ENCODE measurements at regions not wholly inside any gene's neighbourhood (a gene's known extent, or its start where the extent isn't known, plus 50 kb on each side); places are given as distances from the start of the nearest gene placed in this dataset.

DNA sequence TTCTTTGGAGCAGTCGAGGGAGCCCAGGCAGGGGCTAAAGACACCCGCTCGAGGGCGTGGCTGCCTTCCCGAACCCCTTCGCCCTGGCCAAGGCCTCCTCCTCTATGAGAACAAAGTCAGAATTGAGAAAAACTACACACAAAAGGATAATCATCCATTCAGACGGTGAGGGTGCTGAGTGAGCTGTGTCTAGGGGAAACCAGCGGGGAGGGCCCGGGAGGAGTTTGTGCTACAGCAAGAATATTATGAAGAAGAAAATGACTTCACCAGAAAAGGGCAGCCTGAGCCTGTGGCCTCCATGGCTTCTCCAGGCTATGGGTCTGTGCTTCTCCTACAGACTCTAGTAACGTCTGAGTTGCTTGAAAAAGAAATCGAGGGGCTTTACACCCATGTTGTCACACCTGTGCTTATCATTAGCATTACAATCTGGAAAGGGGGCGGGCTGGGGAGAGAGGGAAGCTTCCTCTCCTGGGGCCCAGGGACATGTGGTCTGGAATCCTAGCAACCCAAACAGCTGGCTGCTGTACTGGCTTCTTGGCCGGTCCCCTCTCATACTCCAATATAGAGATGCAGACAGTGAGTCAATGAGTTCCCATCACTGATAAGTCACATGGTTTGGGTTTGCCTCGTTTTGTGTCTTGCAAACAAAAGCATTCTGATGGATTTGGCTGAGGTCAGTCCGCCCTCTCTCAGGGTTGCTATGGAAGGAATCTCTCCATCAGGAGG lies 52.0 kb upstream of the ARL4C start:
- Histone ChIP-seq H2AK5ac (ENCODE audit: low read length, severe bottlenecking) (no peak overlapping the region), H2BK5ac (ENCODE audit: low read depth, low read length, poor library complexity, severe bottlenecking) (no peak overlapping the region), H3K27me3 (ENCODE audit: control insufficient read depth in 1 of 2, insufficient read depth in 1 of 2, low read length in 2 of 2) (no peaks in the 10 kb centered on the region), H4K91ac (ENCODE audit: low read length) (no peak overlapping the region), H3K4me2 (ENCODE audit: low read length, poor library complexity, severe bottlenecking) (no peak overlapping the region), H3K18ac (ENCODE audit: low read depth in 1 of 2, low read length in 2 of 2) (no peak overlapping the region), H3K23ac (ENCODE audit: low read length in 2 of 2) (no peak overlapping the region), H3K14ac (ENCODE audit: low read length in 2 of 2) (no peak overlapping the region), H2BK120ac (ENCODE audit: low read depth, low read length) (no peak overlapping the region), H4K8ac (ENCODE audit: low read length) (no peak overlapping the region), H3K4me3 (ENCODE audit: insufficient read depth in 1 of 2, low read depth in 1 of 2, low read length in 2 of 2) (no peak overlapping the region), H3K9ac (ENCODE audit: low read length) (peak overlapping the region; percentile 68), H3K4me1 (ENCODE audit: control insufficient read depth, insufficient read depth, low read depth, low read length) (peaks cover 9% of the 10 kb centered on the region), H2BK12ac (ENCODE audit: low read length in 2 of 2) (no peak overlapping the region), H3K79me1 (replicated peaks; ENCODE audit: low read length, poor library complexity, severe bottlenecking) (no peaks in the 10 kb centered on the region), H3K27ac (ENCODE audit: low read length, poor library complexity, severe bottlenecking) (no peak overlapping the region), H2AFZ (ENCODE audit: low read depth, low read length) (no peak overlapping the region), H3K4ac (ENCODE audit: low read depth in 1 of 2, low read length in 2 of 2) (no peak overlapping the region), H3K36me3 (ENCODE audit: control insufficient read depth in 1 of 2, insufficient read depth in 2 of 2, low read depth in 1 of 2, low read length in 2 of 2) (no peaks in the 10 kb centered on the region), H2BK15ac (ENCODE audit: low read depth, poor library complexity, severe bottlenecking) (no peak overlapping the region), H3K9me3 (ENCODE audit: control insufficient read depth, low read length) (no peaks in the 10 kb centered on the region)
- 65% methylated on average over 13 of the region's 15 CpGs for WGBS
- DNase-seq = peak; percentile 29

DNA sequence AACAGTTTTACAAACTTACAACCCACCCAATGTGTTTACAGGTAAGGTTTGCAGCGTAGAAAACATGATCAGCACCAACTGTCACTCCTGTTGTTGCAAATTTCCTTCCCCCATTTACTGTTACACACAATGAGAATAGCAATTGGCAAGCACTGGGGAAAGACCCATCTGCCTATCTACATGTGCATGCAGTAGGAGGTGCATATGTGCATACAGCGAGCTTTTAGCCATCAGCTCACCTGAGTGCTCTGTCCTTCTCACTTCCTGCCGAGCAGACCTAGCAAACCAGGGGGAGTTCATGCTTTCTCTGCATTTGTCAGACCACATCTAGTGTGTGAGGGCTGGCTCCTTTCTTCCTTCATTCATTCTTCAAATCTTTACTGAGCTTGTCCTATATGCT lies 49.9 kb upstream of the ARL4C start:
- H3K4me1 ChIP-seq (ENCODE audit: control insufficient read depth, insufficient read depth, low read depth, low read length) = peaks cover 9% of the 10 kb centered on the region
- no peak overlapping the region for H3K23ac ChIP-seq (ENCODE audit: low read length in 2 of 2)
- no peak overlapping the region for H3K4me2 ChIP-seq (ENCODE audit: low read length, poor library complexity, severe bottlenecking)
- H4K91ac ChIP-seq (ENCODE audit: low read length) = no peak overlapping the region
- H3K18ac ChIP-seq (ENCODE audit: low read depth in 1 of 2, low read length in 2 of 2) = no peak overlapping the region
- no peaks in the 10 kb centered on the region for H3K36me3 ChIP-seq (ENCODE audit: control insufficient read depth in 1 of 2, insufficient read depth in 2 of 2, low read depth in 1 of 2, low read length in 2 of 2)
- H2AFZ ChIP-seq (ENCODE audit: low read depth, low read length) = no peak overlapping the region
- H2BK5ac ChIP-seq (ENCODE audit: low read depth, low read length, poor library complexity, severe bottlenecking) = no peak overlapping the region
- H3K4me3 ChIP-seq (ENCODE audit: insufficient read depth in 1 of 2, low read depth in 1 of 2, low read length in 2 of 2) = no peak overlapping the region
- no peaks in the 10 kb centered on the region for H3K79me1 ChIP-seq (replicated peaks; ENCODE audit: low read length, poor library complexity, severe bottlenecking)
- H3K27ac ChIP-seq (ENCODE audit: low read length, poor library complexity, severe bottlenecking) = no peak overlapping the region
- H2BK120ac ChIP-seq (ENCODE audit: low read depth, low read length) = no peak overlapping the region
- no peak for DNase-seq
- no peak overlapping the region for H3K14ac ChIP-seq (ENCODE audit: low read length in 2 of 2)
- no peak overlapping the region for H3K9ac ChIP-seq (ENCODE audit: low read length)
- H3K4ac ChIP-seq (ENCODE audit: low read depth in 1 of 2, low read length in 2 of 2) = no peak overlapping the region
- 88% methylated on average over 3 of the region's 3 CpGs for WGBS
- H2BK12ac ChIP-seq (ENCODE audit: low read length in 2 of 2) = no peak overlapping the region
- H2AK5ac ChIP-seq (ENCODE audit: low read length, severe bottlenecking) = no peak overlapping the region
- H2BK15ac ChIP-seq (ENCODE audit: low read depth, poor library complexity, severe bottlenecking) = no peak overlapping the region
- H4K8ac ChIP-seq (ENCODE audit: low read length) = no peak overlapping the region
- no peaks in the 10 kb centered on the region for H3K9me3 ChIP-seq (ENCODE audit: control insufficient read depth, low read length)
- H3K27me3 ChIP-seq (ENCODE audit: control insufficient read depth in 1 of 2, insufficient read depth in 1 of 2, low read length in 2 of 2) = no peaks in the 10 kb centered on the region

Measured in mesenchymal stem cell (in vitro differentiated cells and primary cell).